ENCODE measurements at regions not wholly inside any gene's neighbourhood (a gene's known extent, or its start where the extent isn't known, plus 50 kb on each side); places are given as distances from the start of the nearest gene placed in this dataset.

GRCh38 chr10:43968961-43969360 lies 320.3 kb upstream of the ZNF32 start:
- Histone ChIP-seq H3K27me3 (ENCODE audit: insufficient read depth, low read length, poor library complexity, severe bottlenecking) (peaks cover 44% of the 10 kb centered on the region), H3K4me1 (ENCODE audit: insufficient read depth, low read length, poor library complexity, severe bottlenecking) (peaks cover 7% of the 10 kb centered on the region), H4K20me1 (ENCODE audit: insufficient read depth, low read length, poor library complexity, severe bottlenecking) (no peaks in the 10 kb centered on the region), H3K9me2 (replicated peaks; ENCODE audit: low read depth, low read length) (no peaks in the 10 kb centered on the region), H3K36me3 (ENCODE audit: insufficient read depth, low read length) (no peaks in the 10 kb centered on the region), H3F3A (ENCODE audit: low read depth) (no peaks in the 10 kb centered on the region), H3K9ac (ENCODE audit: low read depth, low read length, poor library complexity, severe bottlenecking) (no peak overlapping the region), H3K9me3 (ENCODE audit: insufficient read depth, low read depth, low read length) (no peaks in the 10 kb centered on the region), H3K79me2 (ENCODE audit: insufficient read depth, low read length) (no peaks in the 10 kb centered on the region), H3K4me2 (ENCODE audit: low read depth, low read length, poor library complexity, severe bottlenecking) (no peak overlapping the region), H2AFZ (ENCODE audit: low read length) (no peak overlapping the region), H3K4me3 (ENCODE audit: low read length, poor library complexity, severe bottlenecking) (no peak overlapping the region)
- TF ChIP-seq CTCF (conservative IDR thresholded peaks at IDR 0.05; ENCODE audit: low read length) (no peak), EZH2phosphoT487 (IDR thresholded peaks at IDR 0.05; ENCODE audit: borderline replicate concordance) (no peak)

- Histone ChIP-seq H3K9me3 (ENCODE audit: insufficient read depth, low read depth, low read length) (no peaks in the 10 kb centered on the region), H3K36me3 (ENCODE audit: insufficient read depth, low read length) (no peaks in the 10 kb centered on the region), H2AFZ (ENCODE audit: low read length) (no peak overlapping the region), H3K79me2 (ENCODE audit: insufficient read depth, low read length) (no peaks in the 10 kb centered on the region), H4K20me1 (ENCODE audit: insufficient read depth, low read length, poor library complexity, severe bottlenecking) (no peaks in the 10 kb centered on the region), H3K27me3 (ENCODE audit: insufficient read depth, low read length, poor library complexity, severe bottlenecking) (peaks cover 51% of the 10 kb centered on the region), H3F3A (ENCODE audit: low read depth) (no peaks in the 10 kb centered on the region), H3K9me2 (replicated peaks; ENCODE audit: low read depth, low read length) (no peaks in the 10 kb centered on the region), H3K4me1 (ENCODE audit: insufficient read depth, low read length, poor library complexity, severe bottlenecking) (peaks cover 7% of the 10 kb centered on the region), H3K9ac (ENCODE audit: low read depth, low read length, poor library complexity, severe bottlenecking) (no peak overlapping the region), H3K4me3 (ENCODE audit: low read length, poor library complexity, severe bottlenecking) (no peak overlapping the region), H3K4me2 (ENCODE audit: low read depth, low read length, poor library complexity, severe bottlenecking) (no peak overlapping the region)
- TF ChIP-seq CTCF (conservative IDR thresholded peaks at IDR 0.05; ENCODE audit: low read length) (no peak), EZH2phosphoT487 (IDR thresholded peaks at IDR 0.05; ENCODE audit: borderline replicate concordance) (no peak)
Observed at GRCh38 chr10:43968076-43968475, 319.4 kb upstream of the ZNF32 start.

- H3K27me3 ChIP-seq (ENCODE audit: insufficient read depth, low read length, poor library complexity, severe bottlenecking): peaks cover 66% of the 10 kb centered on the region
- no peaks in the 10 kb centered on the region for H3K36me3 ChIP-seq (ENCODE audit: insufficient read depth, low read length)
- no peak overlapping the region for H3K4me2 ChIP-seq (ENCODE audit: low read depth, low read length, poor library complexity, severe bottlenecking)
Observed at GRCh38 chr10:43966571-43966965, 317.9 kb upstream of the ZNF32 start.

More at GRCh38 chr10:43966571-43966965, 317.9 kb upstream of the ZNF32 start:
- Histone ChIP-seq H3K4me3 (ENCODE audit: low read length, poor library complexity, severe bottlenecking) (no peak overlapping the region), H3K9me3 (ENCODE audit: insufficient read depth, low read depth, low read length) (no peaks in the 10 kb centered on the region), H4K20me1 (ENCODE audit: insufficient read depth, low read length, poor library complexity, severe bottlenecking) (no peaks in the 10 kb centered on the region), H3F3A (ENCODE audit: low read depth) (no peaks in the 10 kb centered on the region), H3K9me2 (replicated peaks; ENCODE audit: low read depth, low read length) (no peaks in the 10 kb centered on the region), H3K9ac (ENCODE audit: low read depth, low read length, poor library complexity, severe bottlenecking) (no peak overlapping the region), H3K79me2 (ENCODE audit: insufficient read depth, low read length) (no peaks in the 10 kb centered on the region), H2AFZ (ENCODE audit: low read length) (no peak overlapping the region), H3K4me1 (ENCODE audit: insufficient read depth, low read length, poor library complexity, severe bottlenecking) (peaks cover 7% of the 10 kb centered on the region)
- TF ChIP-seq CTCF (conservative IDR thresholded peaks at IDR 0.05; ENCODE audit: low read length) (no peak), EZH2phosphoT487 (IDR thresholded peaks at IDR 0.05; ENCODE audit: borderline replicate concordance) (no peak)
